ENCODE measurements at regions not wholly inside any gene's neighbourhood (a gene's known extent, or its start where the extent isn't known, plus 50 kb on each side); places are given as distances from the start of the nearest gene placed in this dataset.
"Not testable (repeated sequence)": the region's sequence is repeated elsewhere in the genome, so short reads cannot be mapped to it uniquely, and the experiment has no call there.

DNA sequence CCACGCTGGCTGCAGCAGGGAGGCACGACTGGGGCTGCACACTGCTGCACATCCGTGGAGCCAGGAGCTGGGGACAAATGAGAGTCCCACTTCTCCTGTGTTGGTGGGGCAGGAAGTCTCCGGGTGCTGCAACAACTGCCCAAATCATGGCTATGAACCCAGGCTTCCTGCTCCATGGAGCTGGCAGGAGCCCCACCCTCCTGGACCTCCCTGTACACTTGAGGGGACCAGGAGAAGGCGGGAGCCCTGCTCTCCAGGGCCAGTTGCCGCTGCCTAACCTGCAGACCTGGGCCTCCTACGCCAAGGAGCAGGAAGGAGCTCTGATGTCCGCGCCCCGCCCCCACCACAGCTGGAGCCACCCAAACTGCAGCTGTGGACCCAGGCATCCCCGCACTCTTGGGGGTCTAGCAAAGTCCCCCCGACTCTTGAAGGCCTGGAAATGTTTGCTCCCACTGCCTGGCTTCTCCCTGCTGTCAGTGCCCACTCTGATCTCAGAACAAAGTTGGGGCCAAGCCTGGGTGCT is 752.1 kb upstream of the PCDH20 start:
- DNase-seq, result no peak

DNA sequence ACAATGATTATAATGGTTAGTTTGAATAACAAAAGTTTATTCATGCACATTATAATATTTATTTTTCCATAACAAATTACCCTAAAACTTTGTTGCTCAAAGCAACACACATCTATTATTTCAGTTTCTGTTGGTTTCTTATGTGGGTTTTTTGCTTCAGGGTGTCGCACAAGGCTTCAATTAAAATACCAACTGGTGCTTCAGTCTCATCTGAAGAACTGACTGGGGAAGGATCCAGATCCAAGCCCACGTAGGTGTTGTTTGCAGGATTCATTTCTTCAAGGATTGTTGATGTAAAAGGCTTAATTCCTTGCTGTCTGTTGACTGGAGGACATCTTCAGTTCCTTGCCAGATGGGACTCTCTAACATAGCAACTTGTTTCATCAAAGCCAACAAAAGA is 747.2 kb upstream of the PCDH20 start:
- no peak for DNase-seq

DNA sequence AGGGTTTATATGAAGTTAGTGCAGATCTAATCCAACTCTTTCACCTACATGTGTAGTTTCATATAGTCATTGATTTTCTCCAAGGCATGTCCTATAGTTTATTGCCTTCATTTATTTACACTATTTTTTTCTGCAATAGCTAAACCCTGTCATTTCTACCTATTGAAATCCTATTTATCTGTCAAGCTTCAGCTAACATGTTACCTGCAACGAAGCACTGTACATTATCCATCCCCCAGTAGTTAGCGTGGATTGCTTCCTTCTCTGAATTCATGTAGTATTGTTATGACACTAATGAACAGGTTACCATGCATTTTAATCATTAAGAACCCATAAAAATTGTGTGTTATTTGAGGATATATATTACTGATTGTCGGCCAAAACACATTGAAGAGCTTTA is 742.9 kb upstream of the PCDH20 start:
- no peak for DNase-seq

DNA sequence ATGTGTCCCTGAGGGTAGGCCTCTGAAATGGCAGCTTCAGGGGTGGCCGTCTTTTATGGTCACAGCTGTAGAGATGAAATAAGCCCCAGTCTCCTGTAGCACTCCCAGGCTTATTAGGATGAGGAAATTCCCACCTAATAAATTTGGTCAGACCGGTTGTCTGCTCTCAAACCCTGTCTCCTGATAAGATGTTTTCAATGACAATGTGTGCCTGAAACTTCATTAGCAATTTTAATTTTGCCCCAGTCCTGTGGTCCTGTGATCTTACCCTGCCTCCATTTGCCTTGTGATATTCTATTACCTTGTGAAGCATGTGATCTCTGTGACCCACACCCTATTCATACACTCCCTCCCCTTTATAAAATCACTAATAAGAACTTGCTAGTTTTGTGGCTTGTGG is 736.1 kb upstream of the PCDH20 start:
- DNase-seq, result not testable (repeated sequence)

DNA sequence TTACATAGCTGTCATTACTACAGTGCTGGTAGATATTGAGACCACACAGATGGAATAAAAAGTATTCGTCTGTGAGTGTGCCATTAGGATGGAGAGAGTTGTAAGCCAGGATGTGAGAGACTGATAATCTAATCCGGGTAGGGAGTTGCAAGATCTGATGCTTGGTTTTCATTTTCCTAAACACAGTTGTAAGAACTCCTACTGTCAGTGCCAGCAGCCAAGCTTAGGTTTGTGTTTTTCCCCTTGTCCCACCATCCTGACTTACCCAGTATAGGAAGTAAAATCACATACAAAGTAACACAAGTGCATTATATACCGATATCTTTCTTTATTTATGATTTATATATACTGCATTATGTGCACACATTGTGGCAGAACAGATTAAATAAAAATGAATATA is 726.4 kb upstream of the PCDH20 start:
- DNase-seq, result no peak

DNA sequence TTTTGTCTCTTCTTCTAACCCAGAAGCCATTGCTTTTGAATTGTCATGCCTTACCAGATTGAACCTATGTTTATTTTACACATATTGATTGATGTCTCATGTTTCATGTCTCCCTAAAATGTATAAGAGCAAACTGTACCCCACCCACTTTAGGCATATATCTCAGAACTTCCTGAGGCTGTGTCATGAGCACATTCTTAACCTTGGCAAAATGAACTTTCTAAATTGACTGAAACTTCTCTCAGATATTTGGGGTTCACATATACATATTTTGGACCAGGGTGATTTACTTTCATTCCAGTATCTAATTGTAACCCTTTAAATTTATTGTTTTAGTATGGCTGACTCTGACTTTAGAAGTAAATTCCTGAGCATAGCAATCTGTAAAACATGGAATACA is 723.9 kb upstream of the PCDH20 start:
- DNase-seq, result no peak

DNA sequence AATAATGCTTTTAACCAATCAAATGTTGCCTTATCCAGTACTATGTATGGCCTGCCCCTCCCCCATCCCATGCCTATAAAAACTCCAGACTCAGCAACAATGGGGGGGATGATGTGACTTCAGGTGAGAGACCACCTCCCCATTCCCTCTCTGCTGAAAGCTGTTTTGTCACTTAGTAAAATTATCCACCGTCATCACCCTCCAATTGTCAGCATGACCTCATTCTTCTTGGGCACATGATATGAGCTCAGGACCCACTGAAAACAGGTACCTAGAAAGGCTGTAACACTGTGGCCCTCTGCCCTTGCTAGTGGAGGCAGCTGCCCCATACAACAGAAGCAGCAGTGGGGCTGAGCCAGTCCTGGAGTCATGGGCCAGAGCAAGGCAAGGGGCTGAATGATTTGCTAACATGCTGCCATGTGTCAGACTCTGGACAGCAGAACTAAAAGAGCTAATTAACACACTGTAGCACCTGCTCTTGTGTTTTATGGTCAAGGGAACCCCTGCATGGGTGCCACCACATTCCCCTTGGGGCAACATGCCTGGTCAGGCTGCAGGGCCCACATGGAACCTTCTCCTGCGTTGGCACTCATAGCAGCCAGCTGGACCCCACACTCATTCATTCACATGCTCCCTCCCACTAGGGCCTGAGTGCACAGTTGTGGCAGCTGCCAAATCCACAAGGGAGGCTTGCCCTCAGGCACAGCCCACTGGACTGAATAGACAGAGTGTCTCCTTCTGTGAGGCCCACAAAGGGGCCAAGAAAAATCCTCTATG is 722.2 kb upstream of the PCDH20 start:
- no peak for DNase-seq

DNA sequence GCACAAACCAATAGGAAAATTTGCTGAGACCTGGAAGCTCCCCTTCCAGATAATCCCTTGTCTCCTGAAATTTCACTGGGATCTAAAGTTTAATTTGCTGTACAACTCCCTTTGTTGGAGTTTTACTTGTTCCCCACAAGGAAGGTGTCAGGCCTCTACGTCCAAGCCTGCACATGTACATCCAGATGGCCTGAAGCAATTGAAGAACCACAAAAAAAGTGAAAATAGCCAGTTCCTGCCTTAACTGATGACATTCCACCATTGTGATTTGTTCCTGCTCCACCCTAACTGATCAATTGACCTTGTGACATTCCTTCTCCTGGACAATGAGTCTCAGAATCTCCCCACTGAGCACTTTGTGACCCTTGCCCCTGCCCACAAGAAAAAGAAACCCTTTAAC is 716.0 kb upstream of the PCDH20 start:
- no peak for DNase-seq

DNA sequence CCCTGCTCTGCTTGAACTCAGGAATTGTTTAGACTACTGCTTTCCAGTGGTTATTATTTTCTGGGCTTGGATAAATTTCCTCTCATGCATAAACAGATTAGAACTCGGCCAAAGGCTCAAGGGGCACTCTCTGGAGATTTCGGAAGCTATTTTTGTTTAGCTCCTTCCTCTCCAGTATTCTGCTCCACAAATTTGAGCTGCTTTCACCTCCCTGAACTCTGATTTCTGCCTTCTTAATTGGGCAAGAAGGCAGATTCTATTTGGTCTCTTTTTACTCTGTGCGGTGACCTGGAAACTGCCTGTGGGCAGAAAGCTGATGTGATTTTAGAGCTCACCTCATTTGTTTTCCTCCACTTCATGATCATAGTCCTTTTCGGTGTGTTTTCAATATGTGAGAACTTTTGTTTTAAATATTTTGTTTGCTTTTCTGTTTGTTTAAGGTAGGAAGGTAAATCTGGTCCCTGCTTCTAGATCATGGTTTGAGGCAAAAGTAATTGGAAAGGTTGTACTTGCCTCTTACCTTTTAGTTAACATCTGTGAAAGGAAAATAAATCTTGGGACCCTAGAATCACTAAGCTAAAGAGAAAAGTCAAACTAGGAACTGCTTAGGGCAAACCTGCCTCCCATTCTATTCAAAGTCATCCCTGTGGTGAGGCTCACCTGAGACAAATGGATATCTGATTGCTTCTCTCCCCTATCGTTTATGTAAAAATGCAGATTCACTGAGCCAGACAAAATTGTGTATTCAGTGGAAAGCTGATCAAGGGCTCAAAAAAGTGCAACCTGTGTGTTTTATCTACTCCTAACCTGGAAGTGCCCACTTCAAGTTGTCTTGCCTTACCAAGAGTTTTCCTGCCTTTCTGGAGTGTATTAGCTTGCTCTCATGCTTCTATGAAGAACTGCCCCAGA is 714.7 kb upstream of the PCDH20 start:
- DNase-seq, result no peak

DNA sequence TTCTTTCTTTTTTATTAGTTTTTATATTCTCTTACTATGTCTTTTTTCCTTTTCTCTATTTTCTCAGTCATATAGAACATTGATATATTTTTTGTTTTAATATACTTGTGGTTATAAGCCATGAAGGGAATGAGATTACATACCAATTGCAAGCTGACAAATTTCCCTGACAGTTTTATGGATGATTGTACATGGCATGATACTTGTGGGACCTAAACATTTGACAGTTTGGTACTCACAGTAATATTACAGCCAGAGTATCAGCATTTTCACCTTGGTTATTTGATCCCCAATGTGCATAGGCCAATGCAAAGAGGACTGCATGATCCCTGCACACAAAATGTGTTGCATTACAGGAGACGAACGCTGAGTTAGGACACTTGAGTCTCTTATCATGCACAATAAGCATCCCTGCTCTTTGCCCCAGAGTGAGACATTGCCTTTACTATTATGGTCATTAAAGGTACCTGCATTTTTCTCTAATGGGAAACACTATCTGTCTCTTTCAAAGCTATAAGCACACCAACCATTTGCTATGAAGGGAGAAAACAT is 713.4 kb upstream of the PCDH20 start:
- DNase-seq, result no peak

DNA sequence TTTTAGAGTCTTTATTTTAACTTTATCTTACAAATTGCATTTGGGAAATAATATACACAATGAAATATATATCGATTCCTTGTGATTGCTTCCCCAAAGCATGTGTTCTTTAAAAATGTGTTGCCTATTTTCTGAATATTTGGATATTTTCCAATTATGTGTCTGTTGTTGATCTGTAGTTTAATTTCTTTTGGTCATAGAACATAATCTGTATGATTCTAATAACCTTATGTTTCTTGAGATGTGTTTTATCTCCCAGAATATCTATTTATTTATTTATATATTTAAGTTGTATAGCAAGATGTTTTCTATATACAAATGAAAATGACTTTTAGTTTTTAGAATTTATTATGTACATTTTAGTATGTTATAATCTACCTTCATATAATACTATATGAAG is 710.8 kb upstream of the PCDH20 start:
- DNase-seq, result no peak

DNA sequence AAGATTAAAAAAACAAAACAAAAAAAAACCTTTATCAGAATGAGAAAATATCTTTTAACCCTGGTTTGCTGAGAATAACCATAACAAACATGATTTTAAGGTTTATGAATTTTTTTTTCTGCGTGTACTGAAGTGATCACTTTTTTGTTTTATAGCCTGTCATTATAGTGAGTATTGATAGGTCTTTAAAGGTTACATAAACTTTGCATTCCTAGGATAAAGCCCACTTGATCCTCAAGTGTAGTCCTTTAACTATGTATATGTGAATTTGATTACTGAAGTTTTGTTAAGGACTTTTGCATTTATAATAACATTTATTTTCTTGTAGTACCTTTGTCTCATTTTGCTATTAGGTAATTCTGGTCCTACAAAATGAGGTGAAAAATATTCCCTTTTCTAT is 709.8 kb upstream of the PCDH20 start:
- no peak for DNase-seq

DNA sequence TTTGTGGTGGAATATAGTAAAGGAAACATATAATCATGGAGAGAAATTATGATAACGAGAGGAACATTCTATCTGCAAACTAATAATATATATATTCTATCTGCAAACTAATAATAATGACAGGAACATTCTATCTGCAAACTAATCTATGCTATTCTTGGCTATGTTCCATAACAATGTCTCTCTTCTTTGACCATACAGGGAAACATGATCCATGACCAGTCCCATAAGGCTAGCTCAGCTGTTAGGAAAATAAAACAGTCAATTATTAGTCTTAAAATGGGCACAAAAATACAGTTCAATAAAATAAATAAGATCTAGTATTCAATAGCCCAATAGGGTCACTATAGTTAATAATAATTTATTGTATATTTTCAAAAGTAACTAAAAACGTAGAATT is 707.8 kb upstream of the PCDH20 start:
- DNase-seq, result no peak

DNA sequence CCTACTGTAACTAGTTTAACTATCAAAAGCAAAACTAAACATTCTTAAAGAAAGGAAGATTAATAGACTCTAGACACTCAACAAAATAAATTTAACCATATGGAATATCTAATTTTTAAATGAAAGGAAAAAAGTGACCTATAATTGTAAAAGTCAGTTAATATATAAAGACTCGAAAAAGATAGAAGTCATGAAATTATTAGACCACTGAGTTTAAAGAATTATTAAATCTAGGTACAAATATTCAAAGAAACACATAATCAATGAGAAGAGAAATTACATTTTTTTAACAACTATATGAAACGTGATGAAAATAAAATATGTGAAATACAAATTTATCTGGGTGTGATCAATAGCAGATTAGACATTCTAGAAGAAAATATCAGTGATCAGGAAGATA is 706.8 kb upstream of the PCDH20 start:
- no peak for DNase-seq

DNA sequence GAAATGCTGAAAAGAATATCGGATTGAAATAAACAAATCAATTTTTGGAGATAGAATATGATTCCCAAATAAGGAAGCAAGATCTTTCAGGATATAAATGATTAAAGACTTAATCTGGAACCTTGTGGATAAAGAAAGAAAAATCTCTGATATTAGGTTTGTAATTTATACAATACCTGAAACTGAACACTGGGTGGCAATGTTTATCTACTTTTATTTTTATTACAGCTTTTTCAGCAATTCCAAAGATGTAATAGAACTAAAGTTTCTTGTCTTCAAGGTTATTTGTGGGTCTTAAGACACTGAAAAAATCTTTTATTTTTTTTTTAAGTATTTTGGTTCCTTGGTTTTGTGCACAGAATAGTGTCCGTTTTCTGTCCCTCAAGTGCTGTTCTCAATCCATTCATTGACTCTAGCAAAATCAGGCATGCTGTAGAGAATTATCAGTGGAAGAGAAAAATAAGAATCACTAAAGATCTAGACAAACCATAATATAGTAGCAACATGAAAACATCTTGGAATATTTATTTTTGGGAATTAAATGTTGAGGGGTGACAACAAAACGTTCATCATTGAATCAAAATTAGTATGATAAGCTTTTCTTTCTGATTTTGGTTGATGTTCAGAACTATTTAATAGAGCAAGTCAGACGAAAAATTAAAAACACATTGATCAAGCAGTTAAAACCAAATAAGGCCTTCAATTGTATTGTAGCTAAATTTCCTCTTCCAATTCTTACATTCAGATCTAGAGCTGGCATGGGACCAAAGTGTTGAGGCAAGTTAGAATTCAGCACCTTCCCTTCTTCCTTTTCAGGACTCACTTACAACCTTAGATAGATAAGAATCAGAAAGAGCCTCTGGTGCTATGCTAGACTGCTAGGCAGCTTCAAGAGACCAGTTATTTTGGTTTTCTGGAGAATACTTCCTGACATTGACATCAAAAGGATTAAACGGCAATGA is 704.4 kb upstream of the PCDH20 start:
- no peak for DNase-seq

DNA sequence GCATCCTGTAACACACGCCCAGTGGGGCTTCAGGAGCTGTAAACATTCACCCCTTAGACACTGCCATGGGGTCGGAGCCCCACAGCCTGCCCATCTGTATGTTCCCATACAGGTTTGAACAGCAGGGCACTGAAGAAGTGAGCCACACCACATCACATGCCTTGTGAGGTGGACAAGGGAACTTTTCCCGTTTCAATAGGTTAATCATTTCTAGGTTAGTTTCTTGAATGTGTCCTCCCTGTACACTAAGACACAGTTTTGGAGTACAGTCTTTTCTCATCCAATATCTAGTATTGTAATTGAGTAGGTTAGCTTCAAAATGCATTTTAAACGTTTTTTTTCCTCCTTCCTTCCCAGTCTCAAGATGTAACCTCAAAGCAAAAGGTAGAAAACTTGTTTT is 700.2 kb upstream of the PCDH20 start:
- no peak for DNase-seq

DNA sequence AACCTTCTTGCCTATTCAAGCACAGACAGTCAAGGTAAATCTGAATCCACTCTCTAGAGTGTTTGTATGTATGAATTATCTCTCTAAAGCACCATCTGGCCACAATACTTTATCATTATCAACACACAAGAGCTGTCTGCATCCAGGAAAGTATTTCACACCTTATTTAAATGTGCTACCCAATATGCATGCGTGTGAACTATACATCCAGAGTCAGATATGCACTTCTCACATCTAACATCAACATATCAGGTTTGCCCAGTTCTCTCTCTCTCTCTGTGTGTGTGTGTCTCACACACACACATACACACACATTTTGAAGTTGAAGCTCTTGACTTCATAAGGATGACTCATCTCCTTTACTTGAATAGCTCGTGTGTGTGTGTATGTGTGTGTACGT is 697.5 kb upstream of the PCDH20 start:
- no peak for DNase-seq

DNA sequence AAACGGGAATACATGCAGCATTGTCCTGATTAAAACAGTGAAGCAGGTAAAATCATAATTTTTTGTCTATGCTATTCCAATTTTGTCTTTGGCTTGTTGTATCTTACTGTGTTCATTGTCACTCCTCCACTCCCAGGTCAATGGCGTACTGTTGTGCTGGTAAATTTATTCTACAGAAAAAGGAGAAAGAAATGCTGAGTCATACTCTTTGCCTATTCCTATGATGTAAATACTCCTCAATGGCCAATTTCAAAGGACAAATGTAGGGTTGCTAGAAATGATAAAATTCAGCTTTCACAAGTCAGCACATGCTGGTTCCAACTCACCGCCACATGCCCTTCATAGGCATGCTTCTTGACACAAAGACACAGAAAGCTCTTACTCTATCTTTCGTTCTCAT is 694.4 kb upstream of the PCDH20 start:
- no peak for DNase-seq

DNA sequence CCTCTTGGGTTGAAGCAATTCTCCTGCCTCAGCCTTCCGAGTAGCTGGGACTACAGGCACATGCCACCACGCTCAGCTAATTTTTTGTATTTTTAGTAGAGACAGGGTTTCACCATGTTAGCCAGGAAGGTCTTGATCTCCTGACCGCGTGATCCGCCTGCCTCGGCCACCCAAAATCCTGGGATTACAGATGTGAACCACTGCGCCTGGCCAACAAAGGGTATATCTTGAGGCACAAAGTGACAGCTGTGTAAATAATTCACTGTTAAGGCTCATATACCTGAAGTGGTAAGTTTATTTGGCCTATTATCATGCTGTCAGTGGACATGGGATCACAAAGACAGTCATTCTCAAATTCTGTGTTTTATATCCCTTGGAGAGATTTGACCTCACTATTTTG is 688.5 kb upstream of the PCDH20 start:
- DNase-seq, result not testable (repeated sequence)

DNA sequence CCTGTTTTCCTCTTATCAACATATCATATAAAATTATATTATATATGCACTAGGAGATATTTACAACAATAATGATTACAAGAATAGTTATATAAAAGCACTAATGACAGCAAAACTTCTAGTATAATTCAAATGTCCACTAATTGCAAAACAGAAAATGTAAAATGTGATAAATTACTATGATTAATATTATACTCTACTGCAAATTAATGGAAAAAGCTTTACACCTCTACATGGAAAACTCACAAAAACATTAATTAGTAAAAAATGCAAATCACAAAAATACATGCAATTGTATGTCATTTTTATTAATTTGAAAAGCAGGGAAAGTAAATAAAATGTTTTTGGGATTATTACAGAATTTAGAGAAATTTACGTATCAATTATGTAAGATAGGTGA is 681.0 kb upstream of the PCDH20 start:
- no peak for DNase-seq

DNA sequence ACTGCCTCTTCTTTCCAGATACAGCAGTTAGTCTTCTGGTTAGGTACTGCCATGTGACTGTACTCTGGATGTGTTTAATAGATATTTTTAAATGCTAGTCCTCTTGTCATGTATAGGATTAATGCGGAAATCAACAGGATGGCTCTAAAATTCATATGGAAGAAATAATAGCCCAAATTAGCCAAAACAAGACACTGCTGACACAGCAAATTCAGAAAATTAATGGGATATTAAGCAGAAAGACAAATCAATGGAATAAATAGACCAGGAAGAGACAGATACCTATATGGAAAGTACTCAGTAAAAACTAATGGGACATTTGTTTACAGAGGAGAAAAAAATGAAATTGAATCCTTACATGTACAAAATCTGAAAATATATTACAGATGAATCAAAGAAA is 679.3 kb upstream of the PCDH20 start:
- DNase-seq, result no peak

DNA sequence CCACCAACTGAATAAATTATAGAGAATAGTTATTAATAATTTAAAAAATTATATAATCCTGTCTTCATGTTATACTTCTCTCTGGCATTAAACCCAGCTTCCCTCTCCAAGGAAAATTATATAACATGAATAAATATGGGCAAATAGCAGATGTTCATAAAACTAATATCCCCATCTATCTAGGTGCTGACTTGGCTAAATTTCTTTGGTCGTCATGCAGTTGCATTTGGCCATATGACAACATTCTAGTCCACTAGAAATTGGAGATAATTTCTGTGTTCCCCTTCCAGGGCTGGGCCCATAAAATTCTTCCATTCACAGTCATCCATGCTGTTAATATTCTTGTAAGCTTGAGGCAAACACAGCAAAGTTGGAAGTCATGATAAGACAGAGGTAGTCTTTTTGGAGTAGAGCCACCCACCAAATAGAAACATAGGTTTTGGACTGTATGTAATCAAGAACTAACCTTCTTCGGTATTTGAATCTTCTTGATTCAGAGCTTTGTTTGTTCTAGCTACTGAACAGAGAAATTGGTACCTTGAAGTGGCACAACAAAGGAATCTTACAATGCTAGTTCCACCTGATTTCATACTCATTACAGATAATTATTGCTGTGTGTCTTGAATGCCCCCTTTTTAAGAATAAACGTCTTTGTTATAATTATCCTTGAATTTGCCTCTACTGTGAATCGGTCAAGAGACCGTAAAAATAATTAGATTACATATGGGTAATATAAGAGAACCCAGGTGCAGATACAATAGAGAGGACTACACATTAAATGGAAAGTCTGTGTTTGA is 678.5 kb upstream of the PCDH20 start:
- no peak for DNase-seq
